Coronary artery (tissue), 2 donors: ENCODE measurements at regions not wholly inside any gene's neighbourhood (a gene's known extent, or its start where the extent isn't known, plus 50 kb on each side); places are given as distances from the start of the nearest gene placed in this dataset.
"Not testable (repeated sequence)": the region's sequence is repeated elsewhere in the genome, so short reads cannot be mapped to it uniquely, and the experiment has no call there.

ENCODE experiments used
- DNase-seq: peaks from one replicate; pipeline ENCODE4 v3.0.0-alpha.2; 2017; ENCODE audit warnings: low spot score
- H3K27ac ChIP-seq, 2 donors: fragments of 200-600 bp; sonication (generic); one replicate each; pipeline ENCODE4 v1.5.1; 2016 to 2019
- H3K4me3 ChIP-seq: fragments of 200-600 bp; sonication (generic); 2 replicates; pipeline ENCODE4 v1.5.1; 2016; ENCODE audit warnings: mild to moderate bottlenecking, moderate library complexity
- TF ChIP-seq, protein P1 (sequence below): fragments of 200-600 bp; sonication (generic); IDR thresholded peaks from one replicate; pipeline ENCODE4 v1.5.1; 2019; ENCODE audit warnings: antibody characterized with exemption

DNA sequence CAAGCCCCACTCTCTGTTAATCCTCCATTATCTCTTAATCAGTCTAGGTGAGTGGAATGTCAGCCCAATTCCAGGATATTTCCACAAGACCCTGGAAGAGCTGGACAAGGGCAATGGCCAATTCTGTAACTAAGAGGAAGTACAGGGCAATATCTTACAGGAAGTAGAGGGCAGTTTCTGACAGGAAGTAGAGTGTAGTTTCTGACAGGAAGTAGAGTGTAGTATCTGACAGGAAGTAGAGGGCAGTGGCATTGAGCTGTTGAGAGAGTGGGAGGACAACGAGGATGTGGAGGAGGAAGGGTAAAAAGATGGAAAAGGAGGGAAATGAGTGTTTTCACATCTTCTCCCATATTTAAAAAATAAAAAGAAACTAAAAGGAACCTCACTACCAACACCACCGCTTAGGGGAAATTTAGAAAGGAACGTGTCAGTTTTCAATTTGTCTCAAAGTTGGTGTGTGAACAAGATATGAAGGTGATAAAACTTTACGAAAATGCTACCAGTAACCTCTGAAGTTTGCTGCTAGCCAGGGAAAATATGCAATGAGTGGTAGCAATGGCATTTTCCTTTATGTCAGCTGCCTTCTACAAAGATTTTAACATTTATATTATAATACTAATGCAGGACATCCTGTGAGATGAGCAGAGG is 430.9 kb upstream of the HNRNPA3 start:
- TF ChIP-seq, protein P1, sequence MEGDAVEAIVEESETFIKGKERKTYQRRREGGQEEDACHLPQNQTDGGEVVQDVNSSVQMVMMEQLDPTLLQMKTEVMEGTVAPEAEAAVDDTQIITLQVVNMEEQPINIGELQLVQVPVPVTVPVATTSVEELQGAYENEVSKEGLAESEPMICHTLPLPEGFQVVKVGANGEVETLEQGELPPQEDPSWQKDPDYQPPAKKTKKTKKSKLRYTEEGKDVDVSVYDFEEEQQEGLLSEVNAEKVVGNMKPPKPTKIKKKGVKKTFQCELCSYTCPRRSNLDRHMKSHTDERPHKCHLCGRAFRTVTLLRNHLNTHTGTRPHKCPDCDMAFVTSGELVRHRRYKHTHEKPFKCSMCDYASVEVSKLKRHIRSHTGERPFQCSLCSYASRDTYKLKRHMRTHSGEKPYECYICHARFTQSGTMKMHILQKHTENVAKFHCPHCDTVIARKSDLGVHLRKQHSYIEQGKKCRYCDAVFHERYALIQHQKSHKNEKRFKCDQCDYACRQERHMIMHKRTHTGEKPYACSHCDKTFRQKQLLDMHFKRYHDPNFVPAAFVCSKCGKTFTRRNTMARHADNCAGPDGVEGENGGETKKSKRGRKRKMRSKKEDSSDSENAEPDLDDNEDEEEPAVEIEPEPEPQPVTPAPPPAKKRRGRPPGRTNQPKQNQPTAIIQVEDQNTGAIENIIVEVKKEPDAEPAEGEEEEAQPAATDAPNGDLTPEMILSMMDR = no peak
- no peak overlapping the region for H3K27ac ChIP-seq

DNA sequence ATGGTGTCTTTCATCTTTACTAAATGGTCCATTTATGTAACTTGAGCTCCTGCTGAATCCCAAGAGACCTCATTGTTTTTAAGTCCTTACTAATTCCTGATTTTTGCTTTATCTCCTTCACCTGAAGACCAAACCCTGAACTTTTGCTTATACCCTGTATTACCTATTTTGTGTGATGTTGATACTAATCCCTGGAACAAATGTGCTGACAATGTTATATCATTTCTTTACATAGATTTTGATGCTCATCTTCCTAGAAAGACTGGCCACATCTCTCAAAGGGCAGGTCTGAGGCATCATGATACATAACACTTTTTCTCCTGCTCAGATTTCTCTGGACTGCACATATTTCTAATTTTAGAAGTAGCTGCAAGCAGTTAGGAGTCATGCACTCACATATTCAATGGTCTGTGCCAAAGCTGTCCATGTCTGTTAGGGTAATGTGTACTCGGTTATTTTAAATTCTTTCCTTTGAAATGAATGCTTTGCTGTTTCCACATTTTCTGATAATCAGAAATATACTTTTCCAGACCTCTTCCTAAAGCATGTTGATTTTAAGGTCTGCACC is 427.9 kb upstream of the HNRNPA3 start:
- Histone ChIP-seq H3K4me3 (no peak overlapping the region), H3K27ac (no peak overlapping the region)
- TF ChIP-seq, protein P1 = no peak
- DNase-seq = no peak

More for the DNA sequence above, 430.9 kb upstream of the HNRNPA3 start:
- H3K4me3 ChIP-seq = no peak overlapping the region
- no peak for DNase-seq

GRCh38 chr2:176789751-176790150 is 422.8 kb upstream of the HNRNPA3 start:
- TF ChIP-seq, protein P1 = no peak
- DNase-seq = no peak
- H3K27ac ChIP-seq = no peak overlapping the region
- H3K4me3 ChIP-seq = no peak overlapping the region

DNA sequence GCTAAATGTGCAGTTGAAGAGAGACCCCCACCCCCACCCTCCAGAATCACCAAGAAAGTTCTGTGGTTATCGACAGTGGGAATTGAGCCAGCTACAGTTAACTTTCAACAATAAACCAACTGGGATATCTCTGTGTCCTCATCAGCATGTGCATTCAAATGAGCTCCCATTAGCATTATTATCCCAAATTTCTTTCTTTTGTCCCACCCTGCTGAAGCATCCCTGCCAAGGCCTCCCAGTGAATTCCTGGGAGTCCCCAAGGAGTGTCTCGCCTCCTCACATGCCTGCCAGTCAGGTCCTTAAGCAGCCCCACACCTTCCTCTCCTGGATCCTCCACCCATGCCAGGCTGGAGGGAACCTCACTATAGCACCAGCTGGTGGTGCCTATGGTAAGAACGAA is 422.1 kb upstream of the HNRNPA3 start:
- no peak for DNase-seq
- Histone ChIP-seq H3K27ac (no peak overlapping the region), H3K4me3 (no peak overlapping the region)
- TF ChIP-seq, protein P1 = no peak

GRCh38 chr2:176793792-176794191 is 418.8 kb upstream of the HNRNPA3 start:
- no peak overlapping the region for H3K27ac ChIP-seq
- TF ChIP-seq, protein P1 = no peak

DNA sequence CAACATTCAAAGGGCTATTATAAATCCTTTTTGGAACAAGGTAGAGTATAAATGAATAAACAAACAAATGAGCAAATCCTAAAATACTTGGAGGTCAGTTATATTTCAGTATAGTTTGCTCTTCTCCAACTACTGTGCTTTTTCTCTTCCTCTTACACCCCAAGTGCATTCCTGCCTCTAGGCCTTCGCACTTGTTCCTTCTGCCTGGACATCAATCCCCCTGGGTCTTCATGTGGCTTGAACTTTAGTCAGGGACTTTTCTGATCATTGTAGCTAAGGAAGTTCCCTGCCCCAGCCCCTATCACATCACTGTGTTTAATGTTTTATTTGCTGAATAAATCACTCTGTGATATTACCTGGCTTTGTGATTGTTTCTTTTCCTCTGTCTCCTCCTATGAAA is 418.2 kb upstream of the HNRNPA3 start:
- no peak for DNase-seq
- H3K27ac ChIP-seq = no peak overlapping the region
- TF ChIP-seq, protein P1 = no peak
- H3K4me3 ChIP-seq = no peak overlapping the region

More at GRCh38 chr2:176793792-176794191, 418.8 kb upstream of the HNRNPA3 start:
- DNase-seq = no peak
- no peak overlapping the region for H3K4me3 ChIP-seq

DNA sequence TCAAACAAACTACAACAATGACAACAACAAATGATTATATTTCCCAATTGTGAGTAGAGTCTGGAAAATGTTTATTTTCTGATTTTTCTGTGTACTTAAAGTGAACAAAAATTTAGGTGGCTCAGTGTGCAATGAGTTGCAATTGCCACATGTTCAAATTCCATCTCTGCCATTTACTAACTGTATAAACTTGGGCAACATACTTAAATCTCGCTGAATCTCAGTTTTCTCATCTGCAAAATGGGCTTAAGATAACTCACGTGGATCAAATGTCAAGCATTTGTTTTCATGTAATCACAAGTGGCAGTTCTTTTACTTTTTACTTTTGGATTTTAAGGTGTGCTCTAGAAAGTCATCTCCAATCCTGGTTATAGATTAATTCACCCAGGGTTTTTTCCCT is 416.8 kb upstream of the HNRNPA3 start:
- TF ChIP-seq, protein P1 = no peak
- DNase-seq = no peak
- Histone ChIP-seq H3K4me3 (no peak overlapping the region), H3K27ac (no peak overlapping the region)

DNA sequence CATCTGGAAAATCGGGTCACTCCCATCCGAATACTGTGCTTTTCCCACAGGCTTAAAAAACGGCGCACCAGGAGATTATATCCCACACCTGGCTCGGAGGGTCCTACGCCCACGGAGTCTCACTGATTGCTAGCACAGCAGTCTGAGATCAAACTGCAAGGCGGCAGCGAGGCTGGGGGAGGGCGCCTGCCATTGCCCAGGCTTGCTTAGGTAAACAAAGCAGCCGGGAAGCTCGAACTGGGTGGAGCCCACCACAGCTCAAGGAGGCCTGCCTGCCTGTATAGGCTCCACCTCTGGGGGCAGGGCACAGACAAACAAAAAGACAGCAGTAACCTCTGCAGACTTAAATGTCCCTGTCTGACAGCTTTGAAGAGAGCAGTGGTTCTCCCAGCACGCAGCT is 415.9 kb upstream of the HNRNPA3 start:
- H3K4me3 ChIP-seq, H3K27ac ChIP-seq, DNase-seq: not testable (repeated sequence)
